ENCODE measurements at regions not wholly inside any gene's neighbourhood (a gene's known extent, or its start where the extent isn't known, plus 50 kb on each side); places are given as distances from the start of the nearest gene placed in this dataset.

- H3K27ac Mint-ChIP-seq, result peak overlapping the region; percentile 29
- intact Hi-C loops (cut with micrococcal nuclease), result no loop called here
These were observed 170.3 kb upstream of the SETBP1 start for GRCh38 chr18:44510390-44510789.

GRCh38 chr18:44513233-44513632 is 167.5 kb upstream of the SETBP1 start:
- Mint-ChIP-seq H3K9me3 (ENCODE audit: insufficient read depth) (no peaks in the 10 kb centered on the region), H3K4me1 (peaks cover 27% of the 10 kb centered on the region), H3K27ac (no peak overlapping the region), H3K4me3 (no peak overlapping the region), H3K27me3 (no peaks in the 10 kb centered on the region)
- H3K27me3 ChIP-seq (replicated peaks in 1 of 4; ENCODE audit: control extremely low read depth in 1 of 4, control insufficient read depth in 3 of 4, insufficient read depth in 4 of 4, low read length in 3 of 4), result no peaks in the 10 kb centered on the region
- H4K20me1 ChIP-seq (ENCODE audit: control insufficient read depth, insufficient read depth, low read length, poor library complexity, severe bottlenecking), result no peaks in the 10 kb centered on the region
- no peaks in the 10 kb centered on the region for H3K79me2 ChIP-seq (ENCODE audit: control insufficient read depth, insufficient read depth, low read length)
- POLR2A ChIA-PET, result no interaction called here
- peaks cover 0 to 2% (median 0%) of the 10 kb centered on the region in 3 donors for H3K9me3 ChIP-seq (ENCODE audit: control extremely low read depth in 1 of 3, control insufficient read depth in 2 of 3, insufficient read depth in 1 of 3, low read length in 2 of 3)
- peaks cover 11% of the 10 kb centered on the region in 2 donors for H3K4me1 ChIP-seq (ENCODE audit: control insufficient read depth in 2 of 2, insufficient read depth in 2 of 2, low read length in 2 of 2)
- CTCF ChIA-PET, result no interaction called here
- intact Hi-C loops (cut with micrococcal nuclease), result no loop called here
- ATAC-seq (ENCODE audit: low read depth) (no peak), DNase-seq (no peak)
- no peak overlapping the region for H3K4me3 ChIP-seq (ENCODE audit: control extremely low read depth in 1 of 5, extremely low read depth in 1 of 5, insufficient read depth in 1 of 5, low read depth in 2 of 5, low read length in 4 of 5)
- TF ChIP-seq EZH2 (IDR thresholded peaks at IDR 0.05; ENCODE audit: borderline replicate concordance, insufficient read depth, low read depth, low read length, poor library complexity, severe bottlenecking), result no peak
- peak; percentile 10 for TF ChIP-seq CTCF (IDR thresholded peaks at IDR 0.05)
- H3K4me2 ChIP-seq (replicated peaks; ENCODE audit: low read depth, low read length, poor library complexity, severe bottlenecking), result no peak overlapping the region
- H3K27ac ChIP-seq (ENCODE audit: low read length in 2 of 2), result no peak overlapping the region
- 100% methylated on average over 1 of the region's 3 CpGs for WGBS (ENCODE audit: insufficient coverage)
- H3K36me3 ChIP-seq (replicated peaks in 1 of 2; ENCODE audit: control extremely low read depth in 1 of 2, control insufficient read depth in 1 of 2, extremely low read depth in 1 of 2, insufficient read depth in 2 of 2, low read length in 1 of 2), result no peaks in the 10 kb centered on the region
- no peak overlapping the region for H3K9ac ChIP-seq (ENCODE audit: low read length)
- no peak overlapping the region for H2AFZ ChIP-seq (ENCODE audit: insufficient read depth, low read depth, low read length, poor library complexity, severe bottlenecking)

More at GRCh38 chr18:44510390-44510789, 170.3 kb upstream of the SETBP1 start:
- Mint-ChIP-seq H3K27me3 (no peaks in the 10 kb centered on the region), H3K4me3 (no peak overlapping the region), H3K4me1 (peaks cover 34% of the 10 kb centered on the region), H3K9me3 (ENCODE audit: insufficient read depth) (no peaks in the 10 kb centered on the region)
- no peak overlapping the region for H3K27ac ChIP-seq (ENCODE audit: low read length in 2 of 2)
- no peaks in the 10 kb centered on the region for H3K27me3 ChIP-seq (replicated peaks in 1 of 4; ENCODE audit: control extremely low read depth in 1 of 4, control insufficient read depth in 3 of 4, insufficient read depth in 4 of 4, low read length in 3 of 4)
- H3K79me2 ChIP-seq (ENCODE audit: control insufficient read depth, insufficient read depth, low read length), result no peaks in the 10 kb centered on the region
- H3K4me3 ChIP-seq (ENCODE audit: control extremely low read depth in 1 of 5, extremely low read depth in 1 of 5, insufficient read depth in 1 of 5, low read depth in 2 of 5, low read length in 4 of 5), result no peak overlapping the region
- no peak overlapping the region for H3K9ac ChIP-seq (ENCODE audit: low read length)
- CTCF ChIA-PET, result no interaction called here
- H3K9me3 ChIP-seq (ENCODE audit: control extremely low read depth in 1 of 3, control insufficient read depth in 2 of 3, insufficient read depth in 1 of 3, low read length in 2 of 3), result peaks cover 0 to 2% (median 0%) of the 10 kb centered on the region in 3 donors
- peaks cover 37 to 38% of the 10 kb centered on the region in 2 donors for H3K4me1 ChIP-seq (ENCODE audit: control insufficient read depth in 2 of 2, insufficient read depth in 2 of 2, low read length in 2 of 2)
- H3K4me2 ChIP-seq (replicated peaks; ENCODE audit: low read depth, low read length, poor library complexity, severe bottlenecking), result no peak overlapping the region
- POLR2A ChIA-PET, result no interaction called here
- WGBS (ENCODE audit: insufficient coverage), result no CpG with 5 or more reads among the region's 6 CpGs
- no peak overlapping the region for H2AFZ ChIP-seq (ENCODE audit: insufficient read depth, low read depth, low read length, poor library complexity, severe bottlenecking)
- ATAC-seq (ENCODE audit: low read depth) (no peak), DNase-seq (no peak)
- H3K36me3 ChIP-seq (replicated peaks in 1 of 2; ENCODE audit: control extremely low read depth in 1 of 2, control insufficient read depth in 1 of 2, extremely low read depth in 1 of 2, insufficient read depth in 2 of 2, low read length in 1 of 2), result no peaks in the 10 kb centered on the region
- H4K20me1 ChIP-seq (ENCODE audit: control insufficient read depth, insufficient read depth, low read length, poor library complexity, severe bottlenecking), result no peaks in the 10 kb centered on the region
- no peak for TF ChIP-seq CTCF (IDR thresholded peaks at IDR 0.05)
- TF ChIP-seq EZH2 (IDR thresholded peaks at IDR 0.05; ENCODE audit: borderline replicate concordance, insufficient read depth, low read depth, low read length, poor library complexity, severe bottlenecking), result no peak

Measured in B cell (primary cell).